ENCODE measurements at regions not wholly inside any gene's neighbourhood (a gene's known extent, or its start where the extent isn't known, plus 50 kb on each side); places are given as distances from the start of the nearest gene placed in this dataset.

GRCh38 chrX:106356580-106356979 lies 188.5 kb downstream of the PWWP3B start:
- no peaks in the 10 kb centered on the region for H3K9me3 ChIP-seq (ENCODE audit: control insufficient read depth, low read length)

GRCh38 chrX:106363214-106363613 lies 195.1 kb downstream of the PWWP3B start:
- no peak overlapping the region for H3K27ac ChIP-seq (ENCODE audit: low read depth, low read length, severe bottlenecking)
- WGBS, 2 experiments (ENCODE audit: insufficient coverage in 2 of 2): 100% methylated on average over 1 of the region's 5 CpGs; no CpG with 5 or more reads in 1 of the 2 experiments
- no peaks in the 10 kb centered on the region for H3K4me1 ChIP-seq (ENCODE audit: control insufficient read depth, insufficient read depth, low read length, poor library complexity, severe bottlenecking)

More at GRCh38 chrX:106356580-106356979, 188.5 kb downstream of the PWWP3B start:
- Histone ChIP-seq H3K36me3 (ENCODE audit: control insufficient read depth, insufficient read depth, low read length) (no peaks in the 10 kb centered on the region), H3K4me1 (ENCODE audit: control insufficient read depth, insufficient read depth, low read length, poor library complexity, severe bottlenecking) (no peaks in the 10 kb centered on the region), H3K4me3 (ENCODE audit: extremely low read depth, insufficient read depth, low read length, poor library complexity, severe bottlenecking) (no peak overlapping the region), H3K27ac (ENCODE audit: low read depth, low read length, severe bottlenecking) (no peak overlapping the region)

GRCh38 chrX:106378616-106379015 lies 210.5 kb downstream of the PWWP3B start:
- no CpG with 5 or more reads among the region's 1 CpG for WGBS, 2 experiments (ENCODE audit: insufficient coverage in 2 of 2)

More at GRCh38 chrX:106363214-106363613, 195.1 kb downstream of the PWWP3B start:
- H3K9me3 ChIP-seq (ENCODE audit: control insufficient read depth, low read length): no peaks in the 10 kb centered on the region
- H3K36me3 ChIP-seq (ENCODE audit: control insufficient read depth, insufficient read depth, low read length): no peaks in the 10 kb centered on the region
- no peak overlapping the region for H3K4me3 ChIP-seq (ENCODE audit: extremely low read depth, insufficient read depth, low read length, poor library complexity, severe bottlenecking)

GRCh38 chrX:106391284-106391911 lies 220.4 kb upstream of the RADX start:
- Histone ChIP-seq H3K36me3 (ENCODE audit: control insufficient read depth, insufficient read depth, low read length) (no peaks in the 10 kb centered on the region), H3K27ac (ENCODE audit: low read depth, low read length, severe bottlenecking) (no peak overlapping the region), H3K4me3 (ENCODE audit: extremely low read depth, insufficient read depth, low read length, poor library complexity, severe bottlenecking) (no peak overlapping the region), H3K4me1 (ENCODE audit: control insufficient read depth, insufficient read depth, low read length, poor library complexity, severe bottlenecking) (no peaks in the 10 kb centered on the region), H3K9me3 (ENCODE audit: control insufficient read depth, low read length) (no peaks in the 10 kb centered on the region)
- 71% methylated on average over 1 of the region's 4 CpGs; no CpG with 5 or more reads in 1 of the 2 experiments for WGBS, 2 experiments (ENCODE audit: insufficient coverage in 2 of 2)

More at GRCh38 chrX:106378616-106379015, 210.5 kb downstream of the PWWP3B start:
- H3K9me3 ChIP-seq (ENCODE audit: control insufficient read depth, low read length): no peaks in the 10 kb centered on the region
- no peaks in the 10 kb centered on the region for H3K36me3 ChIP-seq (ENCODE audit: control insufficient read depth, insufficient read depth, low read length)
- no peaks in the 10 kb centered on the region for H3K4me1 ChIP-seq (ENCODE audit: control insufficient read depth, insufficient read depth, low read length, poor library complexity, severe bottlenecking)
- no peak overlapping the region for H3K27ac ChIP-seq (ENCODE audit: low read depth, low read length, severe bottlenecking)
- H3K4me3 ChIP-seq (ENCODE audit: extremely low read depth, insufficient read depth, low read length, poor library complexity, severe bottlenecking): no peak overlapping the region

- Histone ChIP-seq H3K4me3 (ENCODE audit: extremely low read depth, insufficient read depth, low read length, poor library complexity, severe bottlenecking) (no peak overlapping the region), H3K36me3 (ENCODE audit: control insufficient read depth, insufficient read depth, low read length) (no peaks in the 10 kb centered on the region), H3K9me3 (ENCODE audit: control insufficient read depth, low read length) (no peaks in the 10 kb centered on the region), H3K27ac (ENCODE audit: low read depth, low read length, severe bottlenecking) (no peak overlapping the region), H3K4me1 (ENCODE audit: control insufficient read depth, insufficient read depth, low read length, poor library complexity, severe bottlenecking) (no peaks in the 10 kb centered on the region)
- WGBS, 2 experiments (ENCODE audit: insufficient coverage in 2 of 2): no CpG with 5 or more reads among the region's 1 CpG
Measured at GRCh38 chrX:106392346-106392745, 219.4 kb upstream of the RADX start.

- Histone ChIP-seq H3K36me3 (ENCODE audit: control insufficient read depth, insufficient read depth, low read length) (no peaks in the 10 kb centered on the region), H3K27ac (ENCODE audit: low read depth, low read length, severe bottlenecking) (no peak overlapping the region), H3K4me1 (ENCODE audit: control insufficient read depth, insufficient read depth, low read length, poor library complexity, severe bottlenecking) (no peaks in the 10 kb centered on the region), H3K4me3 (ENCODE audit: extremely low read depth, insufficient read depth, low read length, poor library complexity, severe bottlenecking) (no peak overlapping the region), H3K9me3 (ENCODE audit: control insufficient read depth, low read length) (no peaks in the 10 kb centered on the region)
Measured at GRCh38 chrX:106397788-106398538, 213.8 kb upstream of the RADX start.

- 92% methylated on average over 4 of the region's 10 CpGs; no CpG with 5 or more reads in 1 of the 2 experiments for WGBS, 2 experiments (ENCODE audit: insufficient coverage in 2 of 2)
- Histone ChIP-seq H3K4me3 (ENCODE audit: extremely low read depth, insufficient read depth, low read length, poor library complexity, severe bottlenecking) (no peak overlapping the region), H3K27ac (ENCODE audit: low read depth, low read length, severe bottlenecking) (no peak overlapping the region), H3K9me3 (ENCODE audit: control insufficient read depth, low read length) (no peaks in the 10 kb centered on the region), H3K36me3 (ENCODE audit: control insufficient read depth, insufficient read depth, low read length) (no peaks in the 10 kb centered on the region), H3K4me1 (ENCODE audit: control insufficient read depth, insufficient read depth, low read length, poor library complexity, severe bottlenecking) (no peaks in the 10 kb centered on the region)
Measured at GRCh38 chrX:106401965-106402559, 209.7 kb upstream of the RADX start.

- no peaks in the 10 kb centered on the region for H3K4me1 ChIP-seq (ENCODE audit: control insufficient read depth, insufficient read depth, low read length, poor library complexity, severe bottlenecking)
- no peaks in the 10 kb centered on the region for H3K9me3 ChIP-seq (ENCODE audit: control insufficient read depth, low read length)
- H3K4me3 ChIP-seq (ENCODE audit: extremely low read depth, insufficient read depth, low read length, poor library complexity, severe bottlenecking): no peak overlapping the region
- no peak overlapping the region for H3K27ac ChIP-seq (ENCODE audit: low read depth, low read length, severe bottlenecking)
- H3K36me3 ChIP-seq (ENCODE audit: control insufficient read depth, insufficient read depth, low read length): no peaks in the 10 kb centered on the region
- no CpG with 5 or more reads among the region's 1 CpG for WGBS, 2 experiments (ENCODE audit: insufficient coverage in 2 of 2)
Measured at GRCh38 chrX:106404512-106404911, 207.3 kb upstream of the RADX start.

GRCh38 chrX:106415276-106415895 lies 196.4 kb upstream of the RADX start:
- WGBS, 2 experiments (ENCODE audit: insufficient coverage in 2 of 2): 100% methylated on average over 1 of the region's 2 CpGs; no CpG with 5 or more reads in 1 of the 2 experiments
- H3K4me1 ChIP-seq (ENCODE audit: control insufficient read depth, insufficient read depth, low read length, poor library complexity, severe bottlenecking): no peaks in the 10 kb centered on the region
- no peaks in the 10 kb centered on the region for H3K36me3 ChIP-seq (ENCODE audit: control insufficient read depth, insufficient read depth, low read length)

GRCh38 chrX:106436691-106437090 lies 175.1 kb upstream of the RADX start:
- 71 to 100% methylated on average over 1 of the region's 4 CpGs for WGBS, 2 experiments (ENCODE audit: insufficient coverage in 2 of 2)
- Histone ChIP-seq H3K4me1 (ENCODE audit: control insufficient read depth, insufficient read depth, low read length, poor library complexity, severe bottlenecking) (no peaks in the 10 kb centered on the region), H3K36me3 (ENCODE audit: control insufficient read depth, insufficient read depth, low read length) (no peaks in the 10 kb centered on the region), H3K9me3 (ENCODE audit: control insufficient read depth, low read length) (no peaks in the 10 kb centered on the region), H3K27ac (ENCODE audit: low read depth, low read length, severe bottlenecking) (no peak overlapping the region), H3K4me3 (ENCODE audit: extremely low read depth, insufficient read depth, low read length, poor library complexity, severe bottlenecking) (no peak overlapping the region)

More at GRCh38 chrX:106415276-106415895, 196.4 kb upstream of the RADX start:
- Histone ChIP-seq H3K27ac (ENCODE audit: low read depth, low read length, severe bottlenecking) (no peak overlapping the region), H3K9me3 (ENCODE audit: control insufficient read depth, low read length) (no peaks in the 10 kb centered on the region), H3K4me3 (ENCODE audit: extremely low read depth, insufficient read depth, low read length, poor library complexity, severe bottlenecking) (no peak overlapping the region)

All from mesodermal cell (in vitro differentiated cells).